Activated CD4-positive, CD25-positive, alpha-beta regulatory T cell treated with anti-CD3 and anti-CD28 coated beads, Interleukin-2, amount 50 U/mL, for 16 hours (primary cell): ENCODE measurements at regions not wholly inside any gene's neighbourhood (a gene's known extent, or its start where the extent isn't known, plus 50 kb on each side); places are given as distances from the start of the nearest gene placed in this dataset.
"Not testable (repeated sequence)": the region's sequence is repeated elsewhere in the genome, so short reads cannot be mapped to it uniquely, and the experiment has no call there.

Source experiments
- DNase-seq: peaks from one replicate; pipeline ENCODE4 v3.0.0-alpha.2; 2020; ENCODE audit warnings: low read depth, low spot score

DNA sequence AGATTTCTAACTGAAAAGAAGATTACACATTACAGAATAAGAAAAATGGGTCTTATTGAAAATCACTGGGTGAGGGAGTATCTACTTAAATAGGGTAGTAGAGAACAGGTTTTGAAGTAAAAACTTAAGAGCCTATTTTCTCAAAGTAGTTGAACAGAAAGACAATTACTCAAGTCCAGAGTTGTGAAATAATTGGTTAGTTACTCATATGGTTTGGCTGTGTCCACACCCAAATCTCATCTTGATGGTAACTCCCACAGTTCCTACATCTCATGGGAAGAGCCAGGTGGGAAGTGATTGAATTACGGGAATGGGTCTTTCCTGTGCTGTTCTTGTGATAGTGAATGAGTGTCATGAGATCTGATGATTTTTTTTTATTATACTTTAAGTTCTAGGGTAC, 1035.3 kb upstream of the GJE1 start:
- no peak for DNase-seq

DNA sequence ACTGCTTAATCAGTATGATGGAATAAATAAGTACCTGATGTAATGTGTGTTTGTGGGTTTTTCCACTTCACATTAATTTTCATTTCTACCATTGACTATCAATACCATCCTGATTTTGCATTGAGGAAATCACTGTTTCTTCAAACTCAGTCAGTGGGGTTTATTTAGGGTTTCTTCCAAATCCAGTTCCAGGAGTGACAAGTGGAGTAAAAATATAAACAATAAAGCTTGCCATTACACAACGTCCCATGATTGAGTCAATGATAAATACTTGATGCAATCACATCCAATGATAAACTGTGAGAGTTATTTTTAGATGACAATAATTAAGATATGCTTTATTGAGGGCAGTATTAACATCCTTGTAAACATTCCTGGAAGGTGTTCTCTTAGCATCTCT, 1037.4 kb upstream of the GJE1 start:
- no peak for DNase-seq

DNA sequence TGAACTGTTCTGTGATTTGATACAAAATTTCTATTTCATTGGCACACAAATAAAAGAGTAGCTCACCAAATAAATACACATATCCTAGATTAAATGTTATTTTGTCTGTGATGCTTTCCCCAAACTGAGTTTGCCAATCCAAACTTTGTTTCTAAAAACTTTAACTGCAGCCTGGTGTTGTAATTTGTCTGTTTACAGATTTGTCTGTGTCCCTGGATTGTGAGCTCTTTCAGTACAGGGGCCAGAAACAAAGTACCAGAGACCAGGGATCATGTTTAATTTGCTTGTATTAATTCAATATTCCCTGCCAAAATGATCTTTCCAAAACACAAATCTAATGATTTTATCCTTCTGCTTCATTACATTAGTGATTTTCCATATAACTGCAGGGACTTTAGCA, 1044.6 kb upstream of the GJE1 start:
- no peak for DNase-seq

DNA sequence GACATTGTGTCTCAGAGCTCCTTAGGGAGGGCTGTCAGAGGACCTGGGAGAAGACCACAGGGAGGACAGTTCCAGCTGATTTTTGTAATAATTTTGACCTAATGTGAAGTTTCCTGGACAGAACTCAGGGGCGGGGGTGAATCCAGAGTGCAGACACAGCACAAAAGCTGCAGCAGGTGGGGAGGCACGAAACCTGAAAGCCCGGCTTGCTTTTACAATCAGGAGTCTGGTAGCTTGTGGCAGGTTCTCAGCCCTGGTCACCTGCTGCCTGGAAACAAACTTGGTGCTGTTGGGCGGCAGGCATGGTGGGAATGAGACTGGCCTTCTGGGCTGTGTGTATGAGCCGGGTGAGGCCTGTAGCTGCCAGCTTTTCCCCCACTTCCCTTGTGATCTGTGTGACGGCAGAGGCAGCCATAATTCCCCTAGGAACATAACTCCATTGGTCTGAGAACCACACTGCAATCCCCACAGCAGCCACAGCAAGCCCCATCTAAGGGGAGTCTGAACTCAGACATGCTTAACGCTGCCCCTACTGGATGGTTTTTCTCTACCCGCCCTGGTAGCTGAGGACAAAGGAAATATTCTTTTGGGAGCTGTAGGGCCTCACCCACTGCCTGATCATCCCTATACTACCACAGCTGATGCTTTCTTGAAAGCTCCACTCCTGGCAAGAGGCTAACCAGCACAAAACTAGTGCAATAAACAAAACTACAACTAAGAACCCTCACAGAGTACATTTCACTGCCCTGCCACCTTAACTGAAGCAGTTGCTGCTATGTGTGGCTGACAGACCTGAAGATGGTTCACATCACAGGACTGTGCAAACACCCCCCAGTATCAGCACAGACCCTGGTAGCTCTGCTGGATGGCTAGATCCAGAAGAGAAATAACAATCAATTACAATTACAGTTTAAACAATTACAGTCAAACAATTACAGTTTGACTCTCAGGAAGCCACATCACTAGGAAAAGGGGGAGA, 1055.1 kb upstream of the GJE1 start:
- no peak for DNase-seq

DNA sequence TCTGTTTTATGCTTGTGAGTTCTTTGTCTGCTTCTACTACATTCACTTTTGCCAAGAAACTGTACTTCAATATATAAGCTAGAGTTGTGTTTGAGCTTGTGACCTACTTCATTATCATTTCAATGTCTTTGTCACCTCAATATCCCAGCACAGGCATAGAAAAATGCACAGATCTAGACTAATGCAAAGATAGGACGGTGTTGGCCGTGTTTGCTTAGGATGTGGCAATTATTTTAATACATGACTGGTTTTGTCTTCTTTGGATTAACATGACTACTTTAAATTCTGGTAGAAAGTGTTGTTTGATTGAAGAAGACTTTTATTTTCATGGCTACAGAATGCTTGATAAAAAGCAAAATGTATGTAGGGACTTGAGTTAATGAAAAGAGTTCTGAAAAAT, 1075.0 kb upstream of the GJE1 start:
- DNase-seq: no peak

DNA sequence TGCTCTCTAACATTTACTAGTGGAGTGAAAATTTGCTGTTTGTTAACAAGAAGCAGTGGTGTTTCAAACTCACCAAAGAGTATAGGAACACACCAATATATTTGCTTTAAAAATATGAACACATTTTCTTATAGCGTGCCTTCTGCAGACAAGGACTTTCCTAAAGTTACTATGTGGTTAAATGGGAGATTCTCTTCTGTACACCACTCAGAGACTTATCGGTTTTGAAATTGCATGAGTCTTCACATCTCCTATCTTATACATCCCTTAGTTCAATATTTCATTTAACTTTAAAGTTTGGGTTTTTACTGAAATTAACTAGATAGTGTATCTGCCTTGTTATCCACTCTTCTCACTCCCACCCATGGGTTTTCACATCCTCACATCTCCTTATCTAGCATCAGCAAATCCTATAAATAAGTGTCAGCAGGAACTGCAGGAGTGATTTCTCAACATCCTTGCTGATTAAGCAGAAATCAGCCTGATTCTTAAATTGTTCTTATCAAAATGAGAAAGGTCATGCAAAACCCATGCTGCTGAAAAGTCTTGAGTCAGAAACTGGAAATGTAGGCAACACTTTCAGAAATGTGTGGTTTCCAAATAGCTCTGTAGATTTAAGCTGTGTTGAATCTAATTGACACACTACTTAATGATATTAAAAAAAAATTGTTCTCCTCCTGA, 1075.6 kb upstream of the GJE1 start:
- no peak for DNase-seq

DNA sequence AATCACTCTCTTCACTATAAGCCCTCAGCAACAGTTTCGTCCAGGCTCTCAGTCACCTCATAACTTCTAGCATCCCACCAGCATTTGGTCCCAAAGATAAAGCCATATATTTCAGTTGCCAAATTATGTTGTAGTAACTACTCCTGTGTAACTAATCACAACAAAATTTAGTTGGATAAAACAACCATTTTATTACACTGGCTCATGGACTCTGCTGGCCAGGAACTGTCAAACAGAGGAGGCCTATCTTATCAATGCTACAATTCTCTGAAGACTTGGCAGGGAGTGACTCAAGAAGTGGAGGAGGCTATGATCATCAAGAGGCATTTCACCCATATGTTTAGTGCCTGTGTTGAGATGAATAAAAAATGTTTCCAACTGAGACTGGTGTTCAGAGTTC, 1082.3 kb upstream of the GJE1 start:
- DNase-seq: no peak

DNA sequence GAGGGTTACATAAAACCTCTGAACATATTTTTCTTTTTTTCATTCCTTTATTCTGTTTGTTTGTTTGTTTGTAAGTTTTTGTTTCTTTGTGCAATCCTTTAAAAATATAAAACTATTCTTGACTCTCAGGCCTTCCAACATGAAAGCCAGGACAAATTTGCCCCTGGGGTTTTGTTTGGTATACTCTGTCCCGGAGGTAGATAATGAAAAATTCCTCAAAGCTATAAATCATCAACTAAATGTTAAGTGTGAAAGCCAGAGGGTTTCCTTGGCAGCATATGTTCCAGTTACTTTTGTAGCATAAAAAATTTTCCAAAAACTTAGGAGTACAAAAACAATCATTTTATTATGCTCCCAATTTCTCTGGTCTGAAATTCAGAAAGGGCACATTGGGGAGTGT, 1084.3 kb upstream of the GJE1 start:
- no peak for DNase-seq

DNA sequence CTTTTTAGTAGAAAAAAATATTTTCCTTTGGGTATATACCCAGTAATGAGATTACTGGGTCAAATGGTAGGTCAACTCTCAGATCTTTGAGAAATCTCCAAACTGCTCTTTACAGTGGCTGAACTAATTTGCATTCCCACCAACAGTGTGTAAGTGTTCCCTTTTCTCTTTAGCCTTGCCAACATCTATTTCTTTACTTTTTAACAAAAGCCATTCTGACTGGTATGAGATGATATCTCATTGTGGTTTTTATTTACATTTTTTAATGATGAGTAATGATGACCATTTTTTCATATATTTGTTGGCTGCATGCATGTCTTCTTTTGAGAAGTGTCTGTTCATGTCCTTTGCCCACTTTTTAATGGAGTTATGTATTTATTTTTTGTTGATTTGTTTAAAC, 1086.2 kb upstream of the GJE1 start:
- not testable (repeated sequence) for DNase-seq

DNA sequence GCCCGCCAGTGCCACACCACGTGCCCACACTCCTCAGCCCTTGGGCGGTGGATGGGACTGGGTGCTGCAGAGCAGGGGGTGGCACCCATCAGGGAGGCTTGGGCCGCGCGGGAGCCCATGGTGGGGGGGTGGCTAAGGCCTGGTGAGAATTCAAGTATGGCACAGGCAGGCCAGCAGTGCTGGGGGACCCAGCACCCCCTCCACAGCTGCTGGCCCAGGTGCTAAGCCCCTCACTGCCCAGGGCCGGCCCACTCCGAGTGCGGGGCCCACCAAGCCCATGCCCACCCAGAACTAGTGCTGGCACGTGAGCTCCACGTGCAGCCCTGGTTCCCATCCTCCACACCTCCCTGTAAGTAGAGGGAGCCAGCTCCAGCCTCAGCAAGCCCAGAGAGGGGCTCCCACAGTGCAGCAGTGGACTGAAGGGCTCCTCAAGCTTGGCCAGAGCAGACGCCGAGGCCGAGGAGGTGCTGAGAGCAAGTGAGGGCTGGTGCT, 1091.1 kb upstream of the GJE1 start:
- no peak for DNase-seq

DNA sequence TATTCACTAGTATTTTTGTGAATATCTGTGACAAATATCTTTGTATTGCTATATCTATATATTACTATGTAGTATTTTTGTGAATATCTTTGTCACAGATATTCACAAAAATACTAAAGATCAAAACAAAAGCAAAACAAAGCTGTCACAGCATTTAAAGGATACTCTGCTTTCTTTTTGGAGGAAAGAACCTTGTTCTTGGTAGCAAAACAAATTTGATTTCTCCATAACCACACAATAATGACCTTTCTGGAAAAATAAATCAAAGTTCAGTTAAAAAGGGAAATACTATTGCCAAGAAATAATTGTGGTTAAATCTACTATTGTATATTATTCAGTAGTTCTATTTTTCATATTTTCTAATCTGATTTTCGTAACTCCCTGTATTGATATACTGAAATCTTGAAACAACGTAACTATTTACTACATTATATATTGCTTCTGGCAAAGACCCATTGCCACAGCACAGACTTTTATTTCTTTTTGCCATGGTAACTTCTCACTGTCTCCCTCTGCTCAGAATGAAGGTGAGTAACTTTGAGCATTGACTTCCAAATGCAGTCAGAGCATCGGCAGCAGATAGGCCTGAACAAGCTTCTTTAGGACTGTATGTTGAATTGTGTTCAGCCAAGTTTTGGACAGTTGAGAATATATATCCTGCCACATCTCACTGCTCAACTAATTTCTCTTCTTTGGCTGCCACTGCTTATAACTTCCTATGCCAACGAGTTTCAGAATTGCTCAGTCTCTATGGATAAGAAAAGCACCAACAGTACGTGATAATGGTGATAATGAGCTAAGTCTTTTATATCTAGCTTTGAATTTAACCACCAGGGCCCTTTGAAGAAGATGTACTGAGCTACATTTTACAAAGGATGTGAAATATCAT, 1097.2 kb upstream of the GJE1 start:
- no peak for DNase-seq

DNA sequence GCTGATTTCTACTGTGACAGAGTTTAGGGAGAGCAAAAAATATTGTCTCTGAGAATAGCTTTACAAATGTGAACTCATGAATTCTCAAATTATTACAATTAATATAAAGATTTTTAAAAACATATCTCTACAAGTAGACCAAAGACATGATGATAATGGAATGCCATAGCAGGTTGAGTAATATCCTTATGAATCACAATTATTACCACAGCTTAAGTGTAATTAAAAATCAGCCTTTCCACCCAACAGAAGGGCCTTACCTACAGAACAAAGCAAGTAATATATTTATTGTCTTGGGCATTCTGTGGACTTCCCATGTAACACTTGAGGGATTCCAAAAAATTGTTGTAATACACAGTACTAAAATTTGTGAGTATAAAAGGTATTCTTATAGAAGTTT, 1099.6 kb upstream of the GJE1 start:
- no peak for DNase-seq

DNA sequence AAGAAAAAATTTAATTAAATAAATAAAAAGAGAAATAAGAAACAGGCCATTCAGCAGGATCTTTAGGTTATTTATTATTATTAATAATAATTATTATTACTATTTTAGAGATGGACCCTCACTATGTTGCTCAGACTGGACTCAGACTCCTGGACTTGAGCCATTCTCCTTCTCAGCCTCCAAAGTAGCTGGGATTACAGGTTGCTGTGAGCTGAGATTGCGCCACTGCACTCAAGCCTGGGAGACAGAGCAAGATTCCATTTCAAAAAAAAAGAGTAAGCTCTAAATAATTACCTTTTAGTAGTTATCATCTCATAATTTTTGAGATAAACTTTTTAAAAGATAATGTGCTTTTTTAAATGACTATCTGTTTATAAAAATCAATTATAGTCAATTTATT, 1102.8 kb upstream of the GJE1 start:
- DNase-seq: no peak

DNA sequence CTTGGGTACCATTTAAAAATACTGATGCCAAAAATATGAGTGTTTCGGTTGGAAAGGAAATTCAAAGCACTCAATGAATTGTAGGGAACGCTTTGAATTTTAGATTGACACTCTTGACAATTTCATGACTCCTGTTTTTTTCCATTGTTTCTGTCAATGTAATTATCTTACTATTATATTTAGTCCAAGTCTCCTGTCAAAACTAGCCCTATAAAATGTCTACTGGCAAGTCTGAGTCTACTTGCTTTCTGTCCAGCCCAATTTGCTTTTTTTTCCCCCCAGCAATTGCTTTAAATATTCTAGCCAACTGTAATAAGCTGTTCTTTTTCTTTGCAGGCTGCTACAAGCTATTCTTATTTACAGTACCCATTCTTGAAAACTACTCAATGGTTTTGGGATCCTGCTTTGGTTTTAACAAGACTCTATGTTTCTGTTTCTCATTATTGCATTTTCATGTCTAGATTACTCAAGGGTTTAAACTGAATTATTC, 1103.9 kb upstream of the GJE1 start:
- no peak for DNase-seq

DNA sequence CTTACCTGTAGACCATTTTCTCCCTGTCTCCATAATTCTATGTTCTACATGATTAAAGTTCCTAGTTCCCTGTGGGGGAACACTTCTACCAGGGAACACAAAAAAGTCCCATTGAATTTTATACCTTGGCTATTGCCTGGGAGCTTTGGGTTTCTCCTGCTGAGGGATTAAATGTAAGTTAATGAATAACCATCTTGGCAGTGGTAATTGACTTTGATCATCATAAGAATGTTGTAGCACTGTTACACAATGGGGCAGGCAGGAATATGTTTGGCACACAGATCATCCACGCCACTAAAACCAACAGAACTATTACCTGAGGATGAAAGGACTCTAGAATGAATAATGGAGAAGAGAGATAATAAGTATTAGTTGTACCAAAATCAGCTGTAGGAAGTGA, 1106.2 kb upstream of the GJE1 start:
- no peak for DNase-seq

DNA sequence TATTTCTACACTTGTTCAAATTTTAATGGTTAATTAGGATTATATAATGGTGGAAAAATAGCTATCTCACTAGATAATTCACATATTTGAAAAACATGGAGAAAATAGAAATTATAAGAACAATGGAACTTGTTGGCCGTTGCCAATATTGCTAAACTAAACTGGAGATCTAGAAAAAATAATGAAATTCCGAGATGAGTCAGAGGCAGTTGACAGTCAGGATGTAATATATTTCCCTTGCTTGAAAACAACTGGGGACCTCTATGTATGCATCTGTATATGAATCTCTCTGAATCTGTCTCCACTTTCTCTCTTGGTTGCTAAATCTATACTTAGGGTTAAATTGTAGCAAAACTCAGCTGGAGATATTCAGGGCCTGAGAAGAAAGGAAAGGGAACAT, 1108.2 kb upstream of the GJE1 start:
- DNase-seq: no peak

DNA sequence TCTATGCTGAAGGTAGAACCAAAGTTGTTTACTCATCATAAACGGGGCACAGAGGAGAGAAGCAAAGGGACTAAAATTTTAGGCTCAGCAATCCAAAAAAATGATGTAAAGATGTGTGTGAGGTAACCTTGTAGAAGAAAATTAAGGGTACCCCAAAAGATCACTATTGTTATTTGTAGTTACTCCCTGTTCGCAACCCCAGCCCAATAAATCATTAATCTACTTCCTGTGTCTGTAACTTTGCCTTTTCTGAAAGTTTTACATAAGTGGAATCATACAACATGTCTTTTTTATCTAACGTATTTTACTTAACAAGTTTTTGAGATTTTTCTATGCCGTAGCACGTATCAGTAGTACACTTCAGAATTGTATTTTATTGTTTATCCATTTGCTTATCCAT, 1114.8 kb upstream of the GJE1 start:
- DNase-seq: no peak

DNA sequence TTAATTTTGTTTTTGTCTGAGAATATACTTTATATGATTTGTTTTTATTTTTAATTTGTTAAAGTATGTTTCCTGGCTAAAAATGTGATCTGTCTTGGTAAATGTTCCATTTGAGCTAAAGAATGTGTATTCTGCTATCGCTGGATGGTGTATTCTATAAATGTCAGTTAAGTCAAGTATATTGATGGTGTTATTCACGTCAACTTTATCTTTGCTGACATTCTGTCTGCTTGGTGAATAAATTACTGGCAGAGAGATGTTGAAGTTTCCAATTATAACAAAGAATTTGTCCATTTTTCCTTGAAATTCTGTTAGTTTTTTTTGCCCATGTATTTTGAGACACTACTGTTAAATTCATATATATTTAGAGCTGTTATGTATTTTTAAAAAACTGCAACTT, 1131.8 kb upstream of the GJE1 start:
- DNase-seq: no peak

DNA sequence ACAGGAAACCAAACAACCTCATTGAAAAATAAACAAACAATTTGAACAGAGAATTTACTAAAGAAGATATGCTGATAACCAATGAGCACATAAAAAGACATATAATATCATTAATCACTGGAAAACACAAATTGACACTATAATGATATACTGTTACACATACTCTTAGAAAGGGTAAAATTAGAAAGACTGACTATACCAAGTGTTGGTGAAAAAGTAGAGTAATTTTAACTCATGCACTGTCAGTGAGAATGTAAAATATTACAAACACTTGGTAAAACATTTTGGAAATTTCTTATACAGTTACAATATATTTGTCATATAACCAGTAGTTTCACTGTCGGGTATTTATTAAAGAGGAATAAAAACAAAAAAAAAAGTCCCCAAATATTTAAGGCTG, 1139.2 kb upstream of the GJE1 start:
- DNase-seq: no peak

DNA sequence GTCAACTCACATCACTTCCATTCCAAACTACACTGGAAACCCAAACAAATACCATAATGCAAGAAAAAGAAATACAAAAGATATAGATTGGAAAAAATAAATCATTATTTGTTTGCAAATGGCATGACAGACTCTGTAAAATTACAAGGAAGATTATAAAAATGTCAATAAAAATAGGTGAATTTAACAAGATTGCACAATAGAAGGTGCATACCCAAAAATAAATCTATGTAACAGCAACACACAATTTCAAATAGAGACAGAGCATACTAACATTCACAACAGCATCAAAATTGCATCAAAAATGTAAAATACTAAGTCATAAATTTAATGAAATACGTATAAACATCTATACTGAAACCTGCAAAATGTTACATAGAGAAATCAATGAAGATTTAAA, 1140.0 kb upstream of the GJE1 start:
- DNase-seq: no peak

DNA sequence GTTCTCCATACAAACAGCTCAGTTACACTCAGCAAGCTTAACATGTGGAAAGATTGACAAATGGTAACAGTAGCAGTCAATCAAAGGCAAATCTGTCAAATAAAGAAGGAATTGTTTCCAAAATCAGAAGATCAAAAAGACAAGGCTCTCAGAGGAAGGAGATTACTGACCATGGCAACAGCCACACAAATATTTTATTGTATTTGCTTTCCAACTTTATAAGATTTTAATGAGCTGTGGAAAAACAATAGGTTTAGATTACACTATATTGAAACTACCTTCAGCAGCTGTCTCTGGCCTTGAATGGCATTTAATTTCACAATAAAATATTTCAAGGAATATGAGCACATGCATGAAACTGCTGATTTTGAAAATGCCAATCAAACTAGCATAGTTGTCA, 1143.9 kb upstream of the GJE1 start:
- DNase-seq: no peak
